Spinal cord (tissue), 9 donors: ENCODE measurements at regions not wholly inside any gene's neighbourhood (a gene's known extent, or its start where the extent isn't known, plus 50 kb on each side); places are given as distances from the start of the nearest gene placed in this dataset.

Source experiments
- DNase-seq, 6 donors: peaks; one replicate each; pipeline versions ENCODE4 v3.0.0 to v3.0.0-alpha.2; 2013 to 2015; ENCODE audit warnings: low spot score in 6 of 6, low read depth in 4 of 6
- H3K27ac ChIP-seq: one replicate; pipeline ENCODE4 v1.5.1; 2013; ENCODE audit warnings: low read depth, low read length, control low read depth
- H3K27me3 ChIP-seq: one replicate; pipeline ENCODE4 v1.6.1; 2013; ENCODE audit warnings: low read length; ENCODE audit not compliant: control insufficient read depth, insufficient read depth
- H3K36me3 ChIP-seq: one replicate; pipeline ENCODE4 v1.6.1; 2013; ENCODE audit warnings: low read length; ENCODE audit not compliant: control insufficient read depth, insufficient read depth
- H3K4me1 ChIP-seq: one replicate; pipeline ENCODE4 v1.6.1; 2013; ENCODE audit warnings: low read length; ENCODE audit not compliant: control insufficient read depth, insufficient read depth
- H3K4me3 ChIP-seq: one replicate; pipeline ENCODE4 v1.5.1; 2013; ENCODE audit warnings: low read depth, low read length, control low read depth
- H3K9me3 ChIP-seq: one replicate; pipeline ENCODE4 v1.6.1; 2013; ENCODE audit warnings: low read length; ENCODE audit not compliant: control insufficient read depth, insufficient read depth
- WGBS: methylation state at CpG from one replicate; pipeline ENCODE4 v1.1.5; 2013; ENCODE audit warnings: missing lambda C conversion rate; ENCODE audit not compliant: insufficient coverage; 5-methylcytosine and 5-hydroxymethylcytosine counted together
- donor health status: healthy.

- no peaks in the 10 kb centered on the region for H3K4me1 ChIP-seq
- no peaks in the 10 kb centered on the region for H3K27me3 ChIP-seq
- no peak overlapping the region for H3K27ac ChIP-seq
- WGBS = no CpG with 5 or more reads among the region's 3 CpGs
- DNase-seq = no peak
- no peaks in the 10 kb centered on the region for H3K9me3 ChIP-seq
- no peaks in the 10 kb centered on the region for H3K36me3 ChIP-seq
- no peak overlapping the region for H3K4me3 ChIP-seq
Observed at GRCh38 chr3:145183261-145183660, 977.7 kb downstream of the PLOD2 start.

DNA sequence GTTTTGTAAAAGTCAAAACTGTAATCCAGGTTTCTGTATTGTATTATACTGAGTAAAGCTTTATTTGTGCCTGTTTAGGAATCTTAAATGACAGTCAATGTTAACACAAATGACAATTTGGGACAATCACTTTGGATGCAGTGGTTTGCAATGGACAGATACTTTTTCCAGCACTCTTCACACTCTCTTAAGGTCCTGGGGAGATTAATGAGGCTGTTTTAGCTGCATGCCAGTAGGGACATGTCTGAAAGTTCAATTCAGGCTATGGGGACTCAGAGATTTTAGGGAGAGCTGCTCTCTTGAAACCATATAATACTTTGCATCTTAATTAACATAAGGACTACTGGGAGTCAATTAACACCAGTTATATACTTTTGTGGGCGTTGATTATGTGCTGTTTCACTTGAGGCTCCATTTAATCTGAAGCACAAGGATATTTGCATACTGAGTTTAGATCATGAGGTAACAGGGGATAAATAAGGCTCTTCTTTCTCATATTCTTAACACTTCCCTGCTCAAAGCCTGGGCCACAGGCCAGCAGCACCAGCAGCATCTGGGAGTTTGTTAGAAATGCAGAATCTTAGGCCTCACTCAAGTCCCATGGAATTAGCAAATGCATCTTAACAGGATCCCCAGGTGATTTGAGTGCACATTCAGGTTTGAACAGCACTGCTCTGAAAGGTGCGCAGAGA is 972.8 kb downstream of the PLOD2 start:
- WGBS = no CpG with 5 or more reads among the region's 2 CpGs
- Histone ChIP-seq H3K4me3 (no peak overlapping the region), H3K36me3 (no peaks in the 10 kb centered on the region), H3K27ac (no peak overlapping the region), H3K27me3 (no peaks in the 10 kb centered on the region), H3K4me1 (no peaks in the 10 kb centered on the region), H3K9me3 (no peaks in the 10 kb centered on the region)
- peak in 2 of 6 donors; percentile 31 to 69 for DNase-seq

DNA sequence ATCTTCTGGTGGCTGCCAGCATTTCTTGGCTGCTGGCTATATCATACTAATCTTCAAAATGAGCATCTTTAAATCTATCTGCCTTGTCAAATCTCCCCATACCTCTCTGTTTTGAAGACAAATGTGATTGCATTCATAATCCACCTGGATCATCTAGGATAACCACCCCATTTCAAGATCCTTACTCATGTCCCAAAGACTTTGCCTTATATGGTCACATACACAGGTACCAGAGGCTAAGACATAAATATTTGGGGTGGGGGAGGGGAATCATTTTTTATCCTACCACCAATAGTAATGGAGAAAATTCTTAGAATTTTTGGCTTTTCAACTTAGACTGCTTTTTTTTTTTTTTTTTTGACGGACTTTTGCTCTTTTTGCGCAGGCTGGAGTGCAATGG is 970.8 kb downstream of the PLOD2 start:
- 100% methylated on average over 1 of the region's 2 CpGs for WGBS
- H3K27me3 ChIP-seq = no peaks in the 10 kb centered on the region
- H3K9me3 ChIP-seq = no peaks in the 10 kb centered on the region
- H3K4me1 ChIP-seq = no peaks in the 10 kb centered on the region
- no peaks in the 10 kb centered on the region for H3K36me3 ChIP-seq
- no peak overlapping the region for H3K27ac ChIP-seq
- DNase-seq = no peak
- H3K4me3 ChIP-seq = no peak overlapping the region

DNA sequence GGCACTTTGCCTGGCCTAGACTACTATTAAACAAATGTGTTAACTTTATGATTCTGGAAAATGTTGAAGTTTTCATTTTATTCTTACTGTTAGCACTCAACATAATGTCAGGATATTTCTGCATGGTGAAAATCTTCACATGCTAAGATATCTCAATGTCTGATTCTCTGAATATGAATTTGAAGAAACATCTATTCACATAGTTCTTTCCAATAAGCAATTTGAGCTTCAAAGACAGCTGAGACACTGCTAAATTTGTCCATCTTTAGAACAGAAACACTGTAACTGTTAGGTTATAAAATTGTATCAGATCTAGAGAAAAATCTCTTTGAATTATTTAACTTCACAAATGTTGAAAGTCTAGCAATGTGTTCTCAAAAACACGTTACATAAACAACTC is 970.2 kb downstream of the PLOD2 start:
- H3K9me3 ChIP-seq = no peaks in the 10 kb centered on the region
- no peaks in the 10 kb centered on the region for H3K4me1 ChIP-seq
- H3K27me3 ChIP-seq = no peaks in the 10 kb centered on the region
- H3K36me3 ChIP-seq = no peaks in the 10 kb centered on the region
- DNase-seq = peak in 1 of 6 donors; percentile 17
- H3K4me3 ChIP-seq = no peak overlapping the region
- no peak overlapping the region for H3K27ac ChIP-seq
- WGBS = no CpG with 5 or more reads among the region's 1 CpG

- Histone ChIP-seq H3K27ac (no peak overlapping the region), H3K27me3 (no peaks in the 10 kb centered on the region), H3K9me3 (no peaks in the 10 kb centered on the region), H3K4me1 (no peaks in the 10 kb centered on the region), H3K4me3 (no peak overlapping the region), H3K36me3 (no peaks in the 10 kb centered on the region)
- no CpG with 5 or more reads among the region's 1 CpG for WGBS
- DNase-seq = no peak
Observed at GRCh38 chr3:145191543-145191942, 969.4 kb downstream of the PLOD2 start.

- no peak for DNase-seq
- WGBS = no CpG with 5 or more reads among the region's 1 CpG
Observed at GRCh38 chr3:145197051-145197820, 963.7 kb downstream of the PLOD2 start.

GRCh38 chr3:145197821-145198220 is 963.2 kb downstream of the PLOD2 start:
- no peaks in the 10 kb centered on the region for H3K9me3 ChIP-seq
- H3K36me3 ChIP-seq = no peaks in the 10 kb centered on the region
- H3K27ac ChIP-seq = no peak overlapping the region
- H3K4me3 ChIP-seq = no peak overlapping the region
- no peaks in the 10 kb centered on the region for H3K4me1 ChIP-seq
- DNase-seq = no peak
- no CpG with 5 or more reads among the region's 1 CpG for WGBS
- H3K27me3 ChIP-seq = no peaks in the 10 kb centered on the region

More at GRCh38 chr3:145197051-145197820, 963.7 kb downstream of the PLOD2 start:
- no peaks in the 10 kb centered on the region for H3K36me3 ChIP-seq
- no peaks in the 10 kb centered on the region for H3K27me3 ChIP-seq
- H3K9me3 ChIP-seq = no peaks in the 10 kb centered on the region
- H3K4me1 ChIP-seq = no peaks in the 10 kb centered on the region
- H3K4me3 ChIP-seq = no peak overlapping the region
- H3K27ac ChIP-seq = no peak overlapping the region

GRCh38 chr3:145209561-145209960 is 951.4 kb downstream of the PLOD2 start:
- no peaks in the 10 kb centered on the region for H3K36me3 ChIP-seq
- WGBS = no CpG with 5 or more reads among the region's 5 CpGs
- H3K9me3 ChIP-seq = no peaks in the 10 kb centered on the region
- H3K4me1 ChIP-seq = no peaks in the 10 kb centered on the region
- DNase-seq = peak in 2 of 6 donors; percentile 13 to 50
- H3K27ac ChIP-seq = no peak overlapping the region
- H3K27me3 ChIP-seq = no peaks in the 10 kb centered on the region
- no peak overlapping the region for H3K4me3 ChIP-seq

- DNase-seq = peak in 2 of 6 donors; percentile 25 to 30
- Histone ChIP-seq H3K27ac (no peak overlapping the region), H3K27me3 (no peaks in the 10 kb centered on the region), H3K9me3 (peaks cover 2% of the 10 kb centered on the region), H3K4me1 (peaks cover 3% of the 10 kb centered on the region), H3K4me3 (no peak overlapping the region), H3K36me3 (no peaks in the 10 kb centered on the region)
- WGBS = no CpG with 5 or more reads among the region's 5 CpGs
Observed at GRCh38 chr3:145219355-145220235, 941.4 kb downstream of the PLOD2 start.
